Esophagus muscularis mucosa (tissue), 4 donors: ENCODE measurements at regions not wholly inside any gene's neighbourhood (a gene's known extent, or its start where the extent isn't known, plus 50 kb on each side); places are given as distances from the start of the nearest gene placed in this dataset.
"Not testable (repeated sequence)": the region's sequence is repeated elsewhere in the genome, so short reads cannot be mapped to it uniquely, and the experiment has no call there.

Source experiments
- DNase-seq: peaks from one replicate; pipeline ENCODE4 v3.0.0-alpha.2; 2017; ENCODE audit errors: extremely low spot score
- H3K27ac ChIP-seq, 4 donors: fragments of 200-600 bp; sonication (generic); replicated peaks in 1 of 4; 1 replicate in 3 of 4; 2 replicates in 1 of 4; pipeline ENCODE4 v1.5.1; 2016 to 2019; ENCODE audit warnings: mild to moderate bottlenecking in 1 of 4
- H3K27me3 ChIP-seq, 4 donors: fragments of 200-600 bp; sonication (generic); one replicate each; pipeline versions ENCODE4 v1.5.1 to v1.6.0; 2016 to 2019
- H3K36me3 ChIP-seq, 4 donors: fragments of 200-600 bp; sonication (generic); one replicate each; pipeline ENCODE4 v1.5.1; 2016 to 2019
- H3K4me1 ChIP-seq, 4 donors: fragments of 200-600 bp; sonication (generic); one replicate each; pipeline ENCODE4 v1.5.1; 2016 to 2019
- H3K4me3 ChIP-seq, 4 donors: fragments of 200-600 bp; sonication (generic); 1 replicate in 2 of 4; 2 replicates in 2 of 4; pipeline ENCODE4 v1.5.1; 2016 to 2019; ENCODE audit warnings: mild to moderate bottlenecking in 4 of 4, moderate library complexity in 1 of 4
- H3K9me3 ChIP-seq, 4 donors: fragments of 200-600 bp; sonication (generic); 1 replicate in 3 of 4; 2 replicates in 1 of 4; pipeline ENCODE4 v1.5.1; 2016 to 2019
- CTCF ChIP-seq, 3 experiments: fragments of 200-600 bp in 2 of 3; fragments of 450-650 bp in 1 of 3; sonication (generic) in 2 of 3; IDR thresholded peaks; one replicate each; pipeline ENCODE4 v1.5.1; 2017 to 2019; ENCODE audit warnings: antibody characterized with exemption in 3 of 3, mild to moderate bottlenecking in 2 of 3, moderate library complexity in 1 of 3
- EP300 ChIP-seq: sonication (generic); formaldehyde crosslinking; IDR thresholded peaks from one replicate; pipeline ENCODE4 v1.6.1; 2017; ENCODE audit warnings: antibody characterized with exemption
- POLR2A ChIP-seq: fragments of 450-650 bp; IDR thresholded peaks from one replicate; pipeline ENCODE4 v1.6.1; 2017; ENCODE audit warnings: antibody characterized with exemption, moderate library complexity, mild to moderate bottlenecking, low read depth
- POLR2AphosphoS5 ChIP-seq, 2 donors: sonication (generic); formaldehyde crosslinking; IDR thresholded peaks; one replicate each; pipeline ENCODE4 v1.6.1; 2017; ENCODE audit warnings: antibody characterized with exemption in 2 of 2
- whole genome bisulfite sequencing: methylation state at CpG from one replicate; pipeline ENCODE4 v1.1.5; 2018; 5-methylcytosine and 5-hydroxymethylcytosine counted together
- intact Hi-C: fragments of 100-400 bp; cut with DNase I; formaldehyde crosslinking; loops from one replicate; pipeline ENCODE4 v1.15.1; 2023

GRCh38 chr16:22653876-22654275 is 143.2 kb downstream of the NPIPB5 start:
- 82% methylated on average over 6 of the region's 6 CpGs for WGBS
- H3K4me1 ChIP-seq, result no peaks in the 10 kb centered on the region

GRCh38 chr16:22656573-22656972 is 145.9 kb downstream of the NPIPB5 start:
- H3K27ac ChIP-seq, H3K4me1 ChIP-seq, H3K27me3 ChIP-seq, DNase-seq, H3K4me3 ChIP-seq, H3K36me3 ChIP-seq, H3K9me3 ChIP-seq, intact Hi-C loops: not testable (repeated sequence)
- WGBS, result 92% methylated on average over 9 of the region's 9 CpGs

More at GRCh38 chr16:22653876-22654275, 143.2 kb downstream of the NPIPB5 start:
- intact Hi-C loops, result no loop called here
- Histone ChIP-seq H3K27me3 (peaks cover 0 to 9% (median 2%) of the 10 kb centered on the region in 4 donors), H3K4me3 (no peak overlapping the region), H3K27ac (no peak overlapping the region), H3K9me3 (no peaks in the 10 kb centered on the region), H3K36me3 (no peaks in the 10 kb centered on the region)
- no peak for DNase-seq
- TF ChIP-seq CTCF (IDR thresholded peaks at IDR 0.05) (no peak), EP300 (no peak), POLR2AphosphoS5 (IDR thresholded peaks at IDR 0.05) (no peak), POLR2A (no peak)

GRCh38 chr16:22659933-22660332 is 149.2 kb downstream of the NPIPB5 start:
- no peak overlapping the region for H3K4me3 ChIP-seq
- peaks cover 0 to 18% (median 0%) of the 10 kb centered on the region in 4 donors for H3K27me3 ChIP-seq
- H3K9me3 ChIP-seq, result no peaks in the 10 kb centered on the region
- TF ChIP-seq EP300 (no peak), POLR2A (no peak), POLR2AphosphoS5 (IDR thresholded peaks at IDR 0.05) (no peak)
- intact Hi-C loops, result no loop called here
- 74% methylated on average over 4 of the region's 4 CpGs for WGBS
- DNase-seq, result no peak
- H3K27ac ChIP-seq, result no peak overlapping the region
- no peaks in the 10 kb centered on the region for H3K36me3 ChIP-seq
- no peaks in the 10 kb centered on the region for H3K4me1 ChIP-seq

GRCh38 chr16:22660441-22661160 is 149.9 kb downstream of the NPIPB5 start:
- intact Hi-C loops, result no loop called here
- no peaks in the 10 kb centered on the region for H3K36me3 ChIP-seq
- TF ChIP-seq CTCF (IDR thresholded peaks at IDR 0.05) (no peak), EP300 (no peak), POLR2A (no peak), POLR2AphosphoS5 (IDR thresholded peaks at IDR 0.05) (no peak)
- no peaks in the 10 kb centered on the region for H3K4me1 ChIP-seq
- WGBS, result 84% methylated on average over 5 of the region's 5 CpGs
- DNase-seq, result no peak
- no peak overlapping the region for H3K4me3 ChIP-seq
- peaks cover 0 to 18% (median 0%) of the 10 kb centered on the region in 4 donors for H3K27me3 ChIP-seq
- no peak overlapping the region for H3K27ac ChIP-seq
- H3K9me3 ChIP-seq, result no peaks in the 10 kb centered on the region

GRCh38 chr16:22661161-22661647 is 150.5 kb downstream of the NPIPB5 start:
- 89% methylated on average over 7 of the region's 7 CpGs for WGBS
- no peaks in the 10 kb centered on the region for H3K36me3 ChIP-seq
- intact Hi-C loops, result no loop called here
- no peak overlapping the region for H3K4me3 ChIP-seq
- no peak for DNase-seq
- H3K27me3 ChIP-seq, result peaks cover 0 to 18% (median 0%) of the 10 kb centered on the region in 4 donors
- H3K4me1 ChIP-seq, result no peaks in the 10 kb centered on the region
- TF ChIP-seq POLR2A (no peak), EP300 (no peak), CTCF (IDR thresholded peaks at IDR 0.05) (no peak), POLR2AphosphoS5 (IDR thresholded peaks at IDR 0.05) (no peak)
- no peak overlapping the region for H3K27ac ChIP-seq
- H3K9me3 ChIP-seq, result no peaks in the 10 kb centered on the region

- H3K9me3 ChIP-seq, H3K27ac ChIP-seq, intact Hi-C loops, H3K4me1 ChIP-seq, H3K36me3 ChIP-seq, DNase-seq, H3K4me3 ChIP-seq: not testable (repeated sequence)
- WGBS, result 74% methylated on average over 1 of the region's 1 CpG
- peaks cover 0 to 18% (median 0%) of the 10 kb centered on the region in 4 donors for H3K27me3 ChIP-seq
These were observed 151.0 kb upstream of the HS3ST2 start for GRCh38 chr16:22662958-22663357.
